Muscle layer of duodenum (tissue), 2 donors: ENCODE measurements at regions not wholly inside any gene's neighbourhood (a gene's known extent, or its start where the extent isn't known, plus 50 kb on each side); places are given as distances from the start of the nearest gene placed in this dataset.
A peak's percentile ranks its signal among the peaks of the same experiment; 100 is the strongest.

Source experiments
- H3K27ac ChIP-seq: one replicate; pipeline ENCODE4 v1.7.0; 2013; ENCODE audit warnings: mild to moderate bottlenecking, low read length
- H3K27me3 ChIP-seq: one replicate; pipeline ENCODE4 v1.7.0; 2013; ENCODE audit warnings: low read depth, mild to moderate bottlenecking, control low read depth, low read length
- H3K36me3 ChIP-seq, 2 donors: one replicate each; pipeline ENCODE4 v1.7.0; 2013; ENCODE audit warnings: low read length in 2 of 2, control low read depth in 1 of 2, mild to moderate bottlenecking in 1 of 2; ENCODE audit not compliant: insufficient read depth in 2 of 2, control insufficient read depth in 1 of 2
- H3K4me1 ChIP-seq, 2 donors: one replicate each; pipeline ENCODE4 v1.7.0; 2013; ENCODE audit warnings: low read length in 2 of 2, mild to moderate bottlenecking in 2 of 2, control low read depth in 1 of 2, moderate library complexity in 1 of 2; ENCODE audit not compliant: insufficient read depth in 2 of 2, control insufficient read depth in 1 of 2
- H3K4me3 ChIP-seq, 2 donors: one replicate each; pipeline ENCODE4 v1.7.0; 2013; ENCODE audit warnings: low read length in 2 of 2, low read depth in 1 of 2, mild to moderate bottlenecking in 1 of 2
- H3K9me3 ChIP-seq, 2 donors: one replicate each; pipeline ENCODE4 v1.7.0; 2013; ENCODE audit warnings: low read length in 2 of 2, control low read depth in 1 of 2, mild to moderate bottlenecking in 1 of 2; ENCODE audit not compliant: control insufficient read depth in 1 of 2
- donor health status: healthy.

DNA sequence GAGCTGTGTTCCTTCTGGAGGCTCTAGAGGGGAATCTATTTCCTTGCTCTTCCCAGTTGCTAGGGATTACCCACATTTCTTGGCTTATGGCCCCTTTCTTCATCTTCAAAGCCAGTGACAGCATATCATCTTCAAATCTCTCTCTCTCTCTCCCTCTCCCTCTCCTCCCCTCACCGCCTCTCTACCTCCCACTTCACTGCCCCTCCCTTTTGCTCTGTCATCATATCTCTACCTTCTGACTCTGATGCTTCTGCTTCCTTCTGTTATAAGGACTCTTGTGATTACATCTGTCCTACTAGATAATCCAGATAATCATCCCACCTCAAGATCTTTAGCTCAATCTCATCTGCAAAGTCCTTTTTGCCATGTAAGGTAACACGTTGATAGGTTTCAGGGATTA is 93.1 kb upstream of the TEX13D start:
- H3K4me3 ChIP-seq = no peak overlapping the region
- no peaks in the 10 kb centered on the region for H3K9me3 ChIP-seq
- H3K27ac ChIP-seq = peak overlapping the region; percentile 39
- H3K27me3 ChIP-seq = no peaks in the 10 kb centered on the region
- no peaks in the 10 kb centered on the region for H3K36me3 ChIP-seq
- no peaks in the 10 kb centered on the region for H3K4me1 ChIP-seq

- H3K27me3 ChIP-seq = no peaks in the 10 kb centered on the region
- no peaks in the 10 kb centered on the region for H3K9me3 ChIP-seq
- no peaks in the 10 kb centered on the region for H3K36me3 ChIP-seq
- no peaks in the 10 kb centered on the region for H3K4me1 ChIP-seq
- no peak overlapping the region for H3K4me3 ChIP-seq
- H3K27ac ChIP-seq = peak overlapping the region; percentile 23
Observed at GRCh38 chrX:124239911-124240310, 92.5 kb upstream of the TEX13D start.

DNA sequence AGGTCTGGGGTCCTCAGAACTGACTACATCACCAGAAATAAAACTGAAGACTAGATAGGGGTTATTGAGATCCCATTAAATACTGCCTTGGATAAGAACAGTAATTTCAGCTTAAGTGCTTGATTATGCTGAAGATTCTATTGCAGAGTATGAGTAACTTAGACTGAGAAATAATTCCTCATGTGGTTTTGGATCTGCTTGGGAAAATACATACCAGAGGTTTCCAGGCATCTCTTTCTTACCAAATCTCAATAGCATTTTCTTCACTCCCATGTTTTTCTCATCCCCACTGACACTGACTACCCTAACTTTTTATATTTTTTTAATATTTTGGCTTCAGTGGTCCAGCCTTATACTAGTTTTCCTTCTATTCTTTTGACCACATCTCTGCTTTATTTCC is 92.0 kb upstream of the TEX13D start:
- H3K4me1 ChIP-seq = no peaks in the 10 kb centered on the region
- no peaks in the 10 kb centered on the region for H3K27me3 ChIP-seq
- no peak overlapping the region for H3K4me3 ChIP-seq
- H3K27ac ChIP-seq = peak overlapping the region; percentile 23
- H3K36me3 ChIP-seq = no peaks in the 10 kb centered on the region
- no peaks in the 10 kb centered on the region for H3K9me3 ChIP-seq

DNA sequence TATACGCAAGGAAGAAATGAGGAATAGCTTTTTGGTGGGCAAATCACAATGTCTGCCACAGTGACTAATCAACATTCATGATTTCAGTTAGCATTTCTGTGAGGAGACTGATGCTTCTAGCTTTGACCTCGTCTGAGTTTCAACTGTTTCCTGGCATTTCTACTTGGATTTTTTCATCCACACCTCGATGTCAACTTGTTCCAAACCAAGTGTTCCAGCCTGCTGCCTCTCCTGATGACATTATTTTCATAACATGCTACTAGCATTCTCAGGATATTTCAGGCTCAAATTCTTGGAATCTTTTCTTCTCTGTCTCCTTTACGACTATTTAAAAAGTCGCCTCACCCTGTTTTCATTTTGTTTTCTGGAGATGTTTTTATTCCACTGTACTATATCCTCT is 90.3 kb upstream of the TEX13D start:
- H3K27me3 ChIP-seq = no peaks in the 10 kb centered on the region
- no peaks in the 10 kb centered on the region for H3K9me3 ChIP-seq
- no peaks in the 10 kb centered on the region for H3K4me1 ChIP-seq
- H3K4me3 ChIP-seq = no peak overlapping the region
- H3K27ac ChIP-seq = peak overlapping the region; percentile 39
- H3K36me3 ChIP-seq = no peaks in the 10 kb centered on the region

GRCh38 chrX:124249345-124249744 is 83.1 kb upstream of the TEX13D start:
- Histone ChIP-seq H3K4me1 (no peaks in the 10 kb centered on the region), H3K36me3 (no peaks in the 10 kb centered on the region)

DNA sequence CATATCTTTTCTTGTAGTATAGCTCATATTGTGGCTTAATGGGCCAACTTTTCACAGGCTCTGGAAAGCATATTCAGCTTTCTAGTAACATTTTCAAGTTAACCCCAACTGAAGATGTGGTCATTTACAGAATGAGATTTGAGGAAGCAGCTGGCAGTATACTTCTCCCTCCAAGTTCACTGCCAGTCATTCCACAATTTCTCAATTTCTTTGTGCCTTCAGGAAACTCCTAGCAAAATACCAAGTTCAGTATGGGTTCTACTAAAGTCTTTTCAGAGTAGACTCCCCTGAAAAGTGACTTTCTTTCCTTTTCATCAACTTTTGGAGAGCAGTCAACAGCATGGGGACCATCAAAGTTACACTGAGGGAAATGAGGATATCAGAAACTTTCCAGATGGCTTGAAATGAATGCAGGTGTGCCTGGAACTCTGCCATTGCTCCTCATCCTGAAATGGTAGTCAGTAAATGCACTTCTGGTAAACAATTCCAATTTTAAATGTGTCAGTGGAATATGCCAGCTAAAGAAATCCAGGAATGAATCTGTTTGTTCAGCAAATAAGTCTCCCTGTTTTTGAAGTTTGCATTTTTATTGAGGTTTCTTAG is 81.5 kb upstream of the TEX13D start:
- no peaks in the 10 kb centered on the region for H3K36me3 ChIP-seq
- no peaks in the 10 kb centered on the region for H3K4me1 ChIP-seq

More at GRCh38 chrX:124249345-124249744, 83.1 kb upstream of the TEX13D start:
- H3K27me3 ChIP-seq = no peaks in the 10 kb centered on the region
- no peak overlapping the region for H3K27ac ChIP-seq
- H3K4me3 ChIP-seq = no peak overlapping the region
- H3K9me3 ChIP-seq = peaks cover 0 to 3% of the 10 kb centered on the region in 2 donors

DNA sequence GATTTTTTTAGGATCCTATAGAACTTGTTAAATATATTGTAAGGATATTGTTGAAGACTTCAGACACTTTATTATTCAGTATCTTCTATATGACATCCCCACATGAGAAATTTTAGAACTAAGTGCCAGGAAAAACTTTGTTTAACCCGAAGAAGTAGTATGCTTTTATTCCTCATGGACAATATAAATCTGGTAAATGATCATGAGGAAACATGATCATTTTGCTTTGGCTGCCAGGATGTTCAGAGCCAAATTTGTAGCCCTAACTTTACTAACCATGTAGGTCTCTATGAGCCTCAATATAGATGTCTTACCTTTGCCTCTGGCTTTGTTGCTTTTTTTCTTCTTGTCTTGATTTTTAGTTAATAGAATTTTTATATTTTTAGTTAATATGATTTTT is 77.8 kb upstream of the TEX13D start:
- Histone ChIP-seq H3K9me3 (no peaks in the 10 kb centered on the region), H3K27ac (no peak overlapping the region), H3K36me3 (no peaks in the 10 kb centered on the region), H3K4me3 (no peak overlapping the region), H3K4me1 (peaks cover 0 to 6% of the 10 kb centered on the region in 2 donors), H3K27me3 (no peaks in the 10 kb centered on the region)

More for the DNA sequence above, 81.5 kb upstream of the TEX13D start:
- no peaks in the 10 kb centered on the region for H3K27me3 ChIP-seq
- H3K27ac ChIP-seq = no peak overlapping the region
- peaks cover 0 to 3% of the 10 kb centered on the region in 2 donors for H3K9me3 ChIP-seq
- H3K4me3 ChIP-seq = no peak overlapping the region

DNA sequence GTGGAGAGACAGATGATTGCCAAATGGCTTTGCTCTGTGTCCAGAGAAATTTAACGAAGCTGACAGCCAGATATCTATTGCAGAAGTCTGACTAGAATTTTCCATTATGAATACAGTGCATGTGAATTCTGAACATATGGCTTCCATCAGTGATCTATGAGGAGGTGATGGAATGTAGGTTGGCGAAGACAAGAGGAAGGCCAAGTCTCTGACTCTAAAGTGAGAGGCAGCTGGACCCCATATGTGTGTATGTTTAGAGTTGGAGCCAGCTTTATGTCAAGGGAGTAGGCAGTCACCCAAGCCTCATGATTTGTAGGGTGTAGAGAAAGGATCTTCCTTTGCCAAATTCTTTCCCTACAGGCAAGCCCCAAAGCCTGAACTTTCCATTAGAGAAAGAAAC is 76.2 kb upstream of the TEX13D start:
- Histone ChIP-seq H3K4me3 (no peak overlapping the region), H3K27me3 (no peaks in the 10 kb centered on the region), H3K27ac (no peak overlapping the region)

GRCh38 chrX:124256629-124257380 is 75.7 kb upstream of the TEX13D start:
- Histone ChIP-seq H3K9me3 (no peaks in the 10 kb centered on the region), H3K27me3 (no peaks in the 10 kb centered on the region), H3K4me1 (peaks cover 0 to 6% of the 10 kb centered on the region in 2 donors), H3K36me3 (no peaks in the 10 kb centered on the region), H3K4me3 (no peak overlapping the region), H3K27ac (no peak overlapping the region)

More for the DNA sequence above, 76.2 kb upstream of the TEX13D start:
- H3K4me1 ChIP-seq = peaks cover 0 to 6% of the 10 kb centered on the region in 2 donors
- H3K36me3 ChIP-seq = no peaks in the 10 kb centered on the region
- H3K9me3 ChIP-seq = no peaks in the 10 kb centered on the region

- Histone ChIP-seq H3K36me3 (no peaks in the 10 kb centered on the region), H3K4me3 (no peak overlapping the region), H3K9me3 (no peaks in the 10 kb centered on the region), H3K27ac (no peak overlapping the region), H3K4me1 (peaks cover 0 to 6% of the 10 kb centered on the region in 2 donors), H3K27me3 (no peaks in the 10 kb centered on the region)
Observed at GRCh38 chrX:124257924-124258702, 74.3 kb upstream of the TEX13D start.

DNA sequence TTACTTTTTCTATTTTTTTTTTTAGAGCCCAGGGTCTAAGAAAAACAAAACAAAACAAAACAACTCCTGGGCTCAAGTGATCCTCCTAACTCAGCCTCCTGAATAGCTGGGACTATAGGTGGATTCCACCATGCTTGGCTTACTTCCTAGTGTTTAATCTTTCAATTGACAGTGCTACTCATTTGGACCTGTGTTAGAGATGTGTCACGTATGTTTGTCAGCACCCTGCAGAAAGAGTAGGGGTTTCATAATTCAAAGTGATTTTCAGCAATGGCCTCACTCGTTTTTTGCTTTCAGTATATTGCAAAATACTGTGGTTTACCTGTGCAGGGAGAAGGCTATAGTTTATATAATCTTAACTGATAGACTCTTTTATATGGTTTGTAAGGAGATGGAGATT is 71.6 kb upstream of the TEX13D start:
- no peaks in the 10 kb centered on the region for H3K9me3 ChIP-seq
- no peaks in the 10 kb centered on the region for H3K36me3 ChIP-seq
- no peaks in the 10 kb centered on the region for H3K27me3 ChIP-seq
- H3K4me1 ChIP-seq = peaks cover 0 to 6% of the 10 kb centered on the region in 2 donors
- H3K4me3 ChIP-seq = no peak overlapping the region
- no peak overlapping the region for H3K27ac ChIP-seq
